Fibroblast of pulmonary artery (primary cell): ENCODE measurements at regions not wholly inside any gene's neighbourhood (a gene's known extent, or its start where the extent isn't known, plus 50 kb on each side); places are given as distances from the start of the nearest gene placed in this dataset.
A peak's percentile ranks its signal among the peaks of the same experiment; 100 is the strongest.

ENCODE experiments used
- DNase-seq: peaks from one replicate; pipeline ENCODE4 v3.0.0-alpha.2; 2010; ENCODE audit warnings: low read depth
- H3K4me3 ChIP-seq: replicated peaks from 2 replicates; pipeline ENCODE4 v1.5.1; 2011; ENCODE audit warnings: low read depth, mild to moderate bottlenecking, control low read depth, low read length, moderate library complexity
- CTCF ChIP-seq: IDR thresholded peaks from 2 replicates; pipeline ENCODE4 v1.5.1; 2011; ENCODE audit warnings: mild to moderate bottlenecking, control low read depth, low read length, inconsistent platforms; ENCODE audit errors: missing control alignments

- no peak for TF ChIP-seq CTCF
- no peak overlapping the region for H3K4me3 ChIP-seq
Measured at GRCh38 chr11:28461338-28461737, 353.1 kb downstream of the METTL15 start.

GRCh38 chr11:28460348-28460747 is 352.2 kb downstream of the METTL15 start:
- no peak for DNase-seq
- no peak overlapping the region for H3K4me3 ChIP-seq
- no peak for TF ChIP-seq CTCF

More at GRCh38 chr11:28461338-28461737, 353.1 kb downstream of the METTL15 start:
- DNase-seq, result peak; percentile 80

GRCh38 chr11:28459912-28460311 is 351.7 kb downstream of the METTL15 start:
- no peak for DNase-seq
- TF ChIP-seq CTCF, result no peak

GRCh38 chr11:28457481-28458065 is 349.4 kb downstream of the METTL15 start:
- DNase-seq, result no peak
- H3K4me3 ChIP-seq, result no peak overlapping the region
- TF ChIP-seq CTCF, result no peak

More at GRCh38 chr11:28459912-28460311, 351.7 kb downstream of the METTL15 start:
- H3K4me3 ChIP-seq, result no peak overlapping the region

- TF ChIP-seq CTCF, result no peak
- no peak for DNase-seq
- no peak overlapping the region for H3K4me3 ChIP-seq
Measured at GRCh38 chr11:28448186-28448585, 340.0 kb downstream of the METTL15 start.

GRCh38 chr11:28447226-28447625 is 339.0 kb downstream of the METTL15 start:
- no peak overlapping the region for H3K4me3 ChIP-seq
- DNase-seq, result peak; percentile 35
- TF ChIP-seq CTCF, result no peak

GRCh38 chr11:28442131-28442530 is 333.9 kb downstream of the METTL15 start:
- no peak for TF ChIP-seq CTCF
- no peak for DNase-seq
- no peak overlapping the region for H3K4me3 ChIP-seq
